ENCODE measurements at regions not wholly inside any gene's neighbourhood (a gene's known extent, or its start where the extent isn't known, plus 50 kb on each side); places are given as distances from the start of the nearest gene placed in this dataset.

GRCh38 chr5:135199919-135200318, 165.9 kb upstream of the PITX1 start:
- DNase-seq (ENCODE audit: extremely low read depth, insufficient read length): no peak
- TF ChIP-seq CTCF (IDR thresholded peaks at IDR 0.05; ENCODE audit: insufficient read depth, low read length, poor library complexity, severe bottlenecking): no peak
- H3K36me3 ChIP-seq (ENCODE audit: control insufficient read depth, insufficient read depth, low read length): no peaks in the 10 kb centered on the region
- H3K4me3 ChIP-seq (replicated peaks; ENCODE audit: low read depth, low read length): no peak overlapping the region
- no peaks in the 10 kb centered on the region; the same call in 1 of the 2 replicates for H3K27me3 ChIP-seq (replicated peaks; ENCODE audit: control insufficient read depth, insufficient read depth, low read length)

GRCh38 chr5:135196483-135196882, 162.5 kb upstream of the PITX1 start:
- 0 out of 2 replicates have a peak, but pooled peaks cover 1% of the 10 kb centered on the region for H3K27me3 ChIP-seq (replicated peaks; ENCODE audit: control insufficient read depth, insufficient read depth, low read length)
- no peak for DNase-seq (ENCODE audit: extremely low read depth, insufficient read length)
- TF ChIP-seq CTCF (IDR thresholded peaks at IDR 0.05; ENCODE audit: insufficient read depth, low read length, poor library complexity, severe bottlenecking): no peak
- no peak overlapping the region for H3K4me3 ChIP-seq (replicated peaks; ENCODE audit: low read depth, low read length)
- H3K36me3 ChIP-seq (ENCODE audit: control insufficient read depth, insufficient read depth, low read length): no peaks in the 10 kb centered on the region

- H3K4me3 ChIP-seq (replicated peaks; ENCODE audit: low read depth, low read length): no peak overlapping the region
- H3K27me3 ChIP-seq (replicated peaks; ENCODE audit: control insufficient read depth, insufficient read depth, low read length): 0 out of 2 replicates have a peak, but pooled peaks cover 1% of the 10 kb centered on the region
- DNase-seq (ENCODE audit: extremely low read depth, insufficient read length): no peak
- no peaks in the 10 kb centered on the region for H3K36me3 ChIP-seq (ENCODE audit: control insufficient read depth, insufficient read depth, low read length)
- no peak for TF ChIP-seq CTCF (IDR thresholded peaks at IDR 0.05; ENCODE audit: insufficient read depth, low read length, poor library complexity, severe bottlenecking)
Observed at GRCh38 chr5:135195270-135195608, 161.2 kb upstream of the PITX1 start.

GRCh38 chr5:135194573-135195269, 160.7 kb upstream of the PITX1 start:
- TF ChIP-seq CTCF (IDR thresholded peaks at IDR 0.05; ENCODE audit: insufficient read depth, low read length, poor library complexity, severe bottlenecking): no peak
- Histone ChIP-seq H3K4me3 (replicated peaks; ENCODE audit: low read depth, low read length) (no peak overlapping the region), H3K36me3 (ENCODE audit: control insufficient read depth, insufficient read depth, low read length) (no peaks in the 10 kb centered on the region), H3K27me3 (replicated peaks; ENCODE audit: control insufficient read depth, insufficient read depth, low read length) (0 out of 2 replicates have a peak, but pooled peaks cover 1% of the 10 kb centered on the region)
- no peak for DNase-seq (ENCODE audit: extremely low read depth, insufficient read length)

- DNase-seq (ENCODE audit: extremely low read depth, insufficient read length): no peak
- no peaks in the 10 kb centered on the region for H3K36me3 ChIP-seq (ENCODE audit: control insufficient read depth, insufficient read depth, low read length)
- no peak for TF ChIP-seq CTCF (IDR thresholded peaks at IDR 0.05; ENCODE audit: insufficient read depth, low read length, poor library complexity, severe bottlenecking)
- peaks cover 1% of the 10 kb centered on the region; the same call in 1 of the 2 replicates for H3K27me3 ChIP-seq (replicated peaks; ENCODE audit: control insufficient read depth, insufficient read depth, low read length)
- no peak overlapping the region for H3K4me3 ChIP-seq (replicated peaks; ENCODE audit: low read depth, low read length)
Observed at GRCh38 chr5:135194126-135194488, 160.1 kb upstream of the PITX1 start.

Measured in GM06990 (cell line).